Mesendoderm (in vitro differentiated cells): ENCODE measurements at regions not wholly inside any gene's neighbourhood (a gene's known extent, or its start where the extent isn't known, plus 50 kb on each side); places are given as distances from the start of the nearest gene placed in this dataset.
A peak's percentile ranks its signal among the peaks of the same experiment; 100 is the strongest.

Experiments
- DNase-seq: peaks from one replicate; pipeline ENCODE4 v3.0.0; 2013
- H2AK5ac ChIP-seq: 2 replicates; pipeline ENCODE4 v1.6.1; 2013; ENCODE audit warnings: low read length, inconsistent platforms
- H2BK120ac ChIP-seq: 2 replicates; pipeline ENCODE4 v1.6.1; 2013; ENCODE audit warnings: low read depth, mild to moderate bottlenecking, low read length, moderate library complexity, mixed read lengths
- H2BK15ac ChIP-seq: replicated peaks from 2 replicates; pipeline ENCODE4 v1.6.1; 2013; ENCODE audit warnings: low read depth, mild to moderate bottlenecking, moderate library complexity
- H2BK5ac ChIP-seq: 2 replicates; pipeline ENCODE4 v1.6.1; 2013; ENCODE audit warnings: low read length, inconsistent platforms
- H3K18ac ChIP-seq: 2 replicates; pipeline ENCODE4 v1.6.1; 2013; ENCODE audit warnings: mild to moderate bottlenecking, low read length, mixed read lengths
- H3K23ac ChIP-seq: one replicate; pipeline ENCODE4 v1.6.1; 2013; ENCODE audit warnings: low read length
- H3K27ac ChIP-seq: 2 replicates; pipeline ENCODE4 v1.5.1; 2013; ENCODE audit warnings: low read depth, mild to moderate bottlenecking, inconsistent platforms, low read length, moderate library complexity
- H3K27me3 ChIP-seq: 2 replicates; pipeline ENCODE4 v1.6.1; 2013; ENCODE audit warnings: low read length, control low read depth, mild to moderate bottlenecking, inconsistent platforms; ENCODE audit not compliant: insufficient read depth, poor library complexity
- H3K36me3 ChIP-seq: 2 replicates; pipeline ENCODE4 v1.6.1; 2013; ENCODE audit warnings: low read length, inconsistent platforms; ENCODE audit not compliant: control insufficient read depth, insufficient read depth
- H3K4ac ChIP-seq: one replicate; pipeline ENCODE4 v1.6.1; 2013; ENCODE audit warnings: low read depth, mild to moderate bottlenecking, low read length, moderate library complexity
- H3K4me1 ChIP-seq: 2 replicates; pipeline ENCODE4 v1.6.1; 2013; ENCODE audit warnings: low read depth, low read length, inconsistent platforms; ENCODE audit not compliant: control insufficient read depth
- H3K4me2 ChIP-seq: 2 replicates; pipeline ENCODE4 v1.6.1; 2013; ENCODE audit warnings: low read length
- H3K4me3 ChIP-seq: 2 replicates; pipeline ENCODE4 v1.5.1; 2013; ENCODE audit warnings: mild to moderate bottlenecking, low read length
- H3K56ac ChIP-seq: one replicate; pipeline ENCODE4 v1.6.1; 2013; ENCODE audit warnings: low read length
- H3K79me1 ChIP-seq: 2 replicates; pipeline ENCODE4 v1.6.1; 2013; ENCODE audit warnings: low read length, inconsistent platforms
- H3K79me2 ChIP-seq: 2 replicates; pipeline ENCODE4 v1.6.1; 2013; ENCODE audit warnings: mild to moderate bottlenecking, low read length; ENCODE audit not compliant: control insufficient read depth, insufficient read depth
- H3K9ac ChIP-seq: 2 replicates; pipeline ENCODE4 v1.6.1; 2013; ENCODE audit warnings: low read length, inconsistent platforms
- H4K5ac ChIP-seq: one replicate; pipeline ENCODE4 v1.6.1; 2013; ENCODE audit warnings: low read length
- H4K8ac ChIP-seq: one replicate; pipeline ENCODE4 v1.6.1; 2013; ENCODE audit warnings: low read depth, mild to moderate bottlenecking, control low read depth, low read length, moderate library complexity
- WGBS: extraction: QIAGEN DNeasy Blood & Tissue Kit; methylation state at CpG from one replicate; pipeline ENCODE4 v1.1.7; 2013; ENCODE audit warnings: low lambda C conversion rate, missing lambda C conversion rate; ENCODE audit not compliant: insufficient coverage; ENCODE audit errors: extremely low coverage; 5-methylcytosine and 5-hydroxymethylcytosine counted together

DNA sequence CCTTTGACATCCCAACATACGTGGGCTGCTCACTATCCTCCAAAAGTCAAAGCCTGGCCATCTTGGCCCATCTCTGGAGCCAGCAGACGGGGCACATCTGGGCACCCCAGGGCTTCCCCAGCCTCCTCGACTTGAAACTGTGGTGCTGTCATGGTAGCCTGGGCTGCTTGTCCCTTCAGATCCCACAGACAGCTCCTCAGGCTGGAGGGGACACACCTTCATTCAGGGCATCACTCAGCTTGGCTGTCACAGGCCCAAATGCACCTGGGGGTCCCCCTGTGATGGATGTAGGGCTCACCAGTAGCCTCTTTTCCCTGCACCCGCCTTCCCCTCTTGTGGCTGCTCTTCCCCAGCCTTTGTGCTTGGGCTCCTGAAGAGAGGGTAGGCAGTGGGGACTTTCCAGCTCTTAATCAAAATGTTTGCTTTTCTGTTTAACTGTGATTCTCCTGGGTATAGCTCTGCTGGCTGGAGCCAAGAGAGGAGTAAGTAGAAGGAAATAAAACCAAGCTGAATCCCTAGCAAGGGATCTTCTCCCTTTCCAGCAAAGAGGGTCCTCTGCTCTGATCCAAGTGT lies 92.3 kb downstream of the GYPC start:
- no peak for DNase-seq
- H3K56ac ChIP-seq = no peak overlapping the region
- no peak overlapping the region for H3K27ac ChIP-seq
- no peak overlapping the region for H2BK15ac ChIP-seq
- no peaks in the 10 kb centered on the region for H3K36me3 ChIP-seq
- H3K79me2 ChIP-seq = no peaks in the 10 kb centered on the region
- H3K4me1 ChIP-seq = no peaks in the 10 kb centered on the region
- H3K9ac ChIP-seq = no peak overlapping the region
- no peak overlapping the region for H3K23ac ChIP-seq
- no peak overlapping the region for H3K4me2 ChIP-seq
- no peaks in the 10 kb centered on the region for H3K27me3 ChIP-seq
- WGBS = no CpG with 5 or more reads among the region's 4 CpGs
- no peak overlapping the region for H3K4me3 ChIP-seq
- no peak overlapping the region for H3K18ac ChIP-seq
- H2BK120ac ChIP-seq = no peak overlapping the region
- no peaks in the 10 kb centered on the region for H3K79me1 ChIP-seq
- H4K8ac ChIP-seq = no peak overlapping the region
- H2BK5ac ChIP-seq = no peak overlapping the region
- H4K5ac ChIP-seq = no peak overlapping the region
- H2AK5ac ChIP-seq = no peak overlapping the region
- no peak overlapping the region for H3K4ac ChIP-seq

DNA sequence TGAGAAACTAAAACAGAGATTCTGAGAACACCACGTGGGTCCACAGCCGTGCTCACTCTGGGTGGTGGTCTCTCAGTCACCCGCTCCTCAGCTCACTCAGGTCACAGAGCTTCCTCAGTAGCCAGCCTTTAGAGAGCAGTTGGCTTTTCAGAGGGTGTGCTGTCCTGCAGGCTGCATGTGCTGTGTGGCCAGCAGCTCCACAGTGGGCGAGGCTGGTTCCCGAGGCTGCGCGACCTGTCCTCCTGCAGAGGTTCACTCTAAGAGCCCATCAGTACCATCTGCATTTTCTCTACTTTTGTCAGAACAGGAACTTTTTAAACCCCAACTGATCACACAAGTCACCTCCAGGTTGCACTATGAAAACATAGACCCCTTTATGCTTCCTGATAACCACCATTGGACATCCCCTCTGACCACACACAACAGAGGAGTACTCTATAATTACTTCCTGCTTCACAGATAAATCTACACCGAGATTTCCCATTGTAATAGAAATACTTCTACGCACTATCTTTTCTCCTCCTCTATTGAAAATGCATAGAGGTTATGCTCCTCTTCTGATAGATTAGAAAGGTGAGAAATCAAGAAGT lies 93.1 kb downstream of the GYPC start:
- Histone ChIP-seq H2AK5ac (no peak overlapping the region), H3K56ac (no peak overlapping the region), H3K4me2 (no peak overlapping the region), H3K27ac (no peak overlapping the region), H4K8ac (no peak overlapping the region), H2BK5ac (no peak overlapping the region), H3K18ac (no peak overlapping the region), H3K4me3 (no peak overlapping the region), H3K4ac (no peak overlapping the region), H3K27me3 (no peaks in the 10 kb centered on the region), H4K5ac (no peak overlapping the region), H3K79me1 (no peaks in the 10 kb centered on the region), H2BK15ac (no peak overlapping the region), H3K79me2 (no peaks in the 10 kb centered on the region), H3K23ac (no peak overlapping the region), H3K36me3 (no peaks in the 10 kb centered on the region), H3K4me1 (no peaks in the 10 kb centered on the region), H3K9ac (no peak overlapping the region), H2BK120ac (no peak overlapping the region)
- no CpG with 5 or more reads among the region's 9 CpGs for WGBS
- no peak for DNase-seq

DNA sequence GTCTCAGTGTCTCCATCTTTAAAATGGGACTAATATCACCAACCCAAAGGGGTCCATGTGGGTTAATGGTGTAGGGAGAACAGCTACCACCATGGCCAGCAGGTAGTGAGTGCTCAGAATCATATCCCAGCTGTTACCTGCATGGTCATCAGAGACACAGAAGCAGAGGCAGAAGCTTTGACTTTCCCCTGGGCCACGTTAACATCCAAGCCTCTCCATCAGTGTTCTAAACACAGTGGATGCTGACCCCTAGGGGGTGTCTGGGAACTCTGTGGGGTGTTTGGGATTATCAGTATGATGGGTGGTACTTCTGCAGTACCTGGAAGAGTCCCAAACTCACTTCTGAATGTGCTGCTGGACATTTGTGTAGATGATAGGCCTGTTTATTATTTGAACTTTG lies 93.6 kb downstream of the GYPC start:
- no peaks in the 10 kb centered on the region for H3K79me2 ChIP-seq
- H4K8ac ChIP-seq = no peak overlapping the region
- H2AK5ac ChIP-seq = no peak overlapping the region
- H3K56ac ChIP-seq = no peak overlapping the region
- no peak overlapping the region for H3K23ac ChIP-seq
- no peak overlapping the region for H3K4me3 ChIP-seq
- no peak overlapping the region for H2BK120ac ChIP-seq
- H3K36me3 ChIP-seq = no peaks in the 10 kb centered on the region
- WGBS = no CpG with 5 or more reads among the region's 1 CpG
- no peak overlapping the region for H2BK15ac ChIP-seq
- no peak overlapping the region for H3K4ac ChIP-seq
- no peak overlapping the region for H2BK5ac ChIP-seq
- peak; percentile 29 for DNase-seq
- H3K27ac ChIP-seq = no peak overlapping the region
- H3K79me1 ChIP-seq = no peaks in the 10 kb centered on the region
- no peaks in the 10 kb centered on the region for H3K27me3 ChIP-seq
- H3K9ac ChIP-seq = no peak overlapping the region
- H4K5ac ChIP-seq = no peak overlapping the region
- H3K4me2 ChIP-seq = no peak overlapping the region
- H3K4me1 ChIP-seq = peaks cover 1% of the 10 kb centered on the region
- no peak overlapping the region for H3K18ac ChIP-seq

DNA sequence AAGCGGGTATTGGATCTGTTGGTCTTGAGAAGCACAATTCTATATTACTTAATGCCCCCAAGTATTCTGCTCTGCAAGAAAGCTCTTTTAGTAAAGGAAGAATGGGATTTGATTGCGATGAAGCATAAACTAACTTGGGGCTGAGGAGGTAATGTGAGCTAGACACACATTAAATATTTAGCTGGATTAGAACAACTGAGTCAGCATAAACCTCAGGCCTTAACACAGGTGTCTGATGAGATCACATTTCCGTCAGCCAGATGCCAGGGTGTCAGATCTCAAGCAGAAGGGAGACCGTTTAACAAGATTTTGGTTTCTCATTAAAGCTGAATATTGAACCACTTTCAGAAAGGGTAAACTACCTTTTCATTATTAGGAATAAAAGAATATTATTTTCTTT lies 94.5 kb downstream of the GYPC start:
- no peak overlapping the region for H3K4me2 ChIP-seq
- no peak overlapping the region for H4K5ac ChIP-seq
- H3K18ac ChIP-seq = no peak overlapping the region
- no peak for DNase-seq
- no peaks in the 10 kb centered on the region for H3K27me3 ChIP-seq
- no peak overlapping the region for H3K27ac ChIP-seq
- no peak overlapping the region for H4K8ac ChIP-seq
- H3K79me1 ChIP-seq = no peaks in the 10 kb centered on the region
- no peak overlapping the region for H2BK15ac ChIP-seq
- no peak overlapping the region for H2BK5ac ChIP-seq
- no peak overlapping the region for H2BK120ac ChIP-seq
- no peak overlapping the region for H3K4ac ChIP-seq
- no peak overlapping the region for H2AK5ac ChIP-seq
- no peak overlapping the region for H3K9ac ChIP-seq
- H3K36me3 ChIP-seq = no peaks in the 10 kb centered on the region
- no peak overlapping the region for H3K56ac ChIP-seq
- H3K4me1 ChIP-seq = peaks cover 3% of the 10 kb centered on the region
- no CpG with 5 or more reads among the region's 4 CpGs for WGBS
- no peak overlapping the region for H3K23ac ChIP-seq
- no peak overlapping the region for H3K4me3 ChIP-seq
- H3K79me2 ChIP-seq = no peaks in the 10 kb centered on the region

DNA sequence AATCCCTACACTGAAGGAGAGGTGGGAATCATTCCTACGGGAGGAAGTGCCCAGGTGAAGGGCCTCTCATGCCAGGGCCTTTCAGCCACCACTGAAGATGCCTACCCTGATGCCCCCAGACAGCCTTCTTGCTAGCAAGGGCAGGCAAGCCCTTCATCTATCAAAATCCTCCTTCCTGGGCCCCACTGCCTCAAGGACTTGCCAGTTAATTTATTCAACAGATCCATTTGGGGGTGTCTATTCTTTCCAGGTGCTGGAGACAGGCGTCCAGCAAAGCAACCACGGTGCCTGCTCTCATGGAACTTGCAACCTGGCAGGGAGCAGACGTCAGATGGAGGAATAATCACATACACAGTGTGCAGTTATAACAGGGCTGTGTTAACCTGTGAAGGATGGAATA lies 95.5 kb downstream of the GYPC start:
- Histone ChIP-seq H3K9ac (no peak overlapping the region), H4K5ac (no peak overlapping the region), H3K4ac (no peak overlapping the region), H3K79me2 (no peaks in the 10 kb centered on the region), H3K18ac (no peak overlapping the region), H3K4me2 (no peak overlapping the region), H3K4me3 (no peak overlapping the region), H2AK5ac (no peak overlapping the region), H3K23ac (no peak overlapping the region), H3K56ac (no peak overlapping the region), H4K8ac (no peak overlapping the region), H3K4me1 (peaks cover 3% of the 10 kb centered on the region), H2BK120ac (no peak overlapping the region), H3K79me1 (no peaks in the 10 kb centered on the region), H2BK15ac (no peak overlapping the region), H2BK5ac (no peak overlapping the region), H3K27ac (no peak overlapping the region), H3K36me3 (no peaks in the 10 kb centered on the region), H3K27me3 (no peaks in the 10 kb centered on the region)
- no CpG with 5 or more reads among the region's 4 CpGs for WGBS
- DNase-seq = no peak

DNA sequence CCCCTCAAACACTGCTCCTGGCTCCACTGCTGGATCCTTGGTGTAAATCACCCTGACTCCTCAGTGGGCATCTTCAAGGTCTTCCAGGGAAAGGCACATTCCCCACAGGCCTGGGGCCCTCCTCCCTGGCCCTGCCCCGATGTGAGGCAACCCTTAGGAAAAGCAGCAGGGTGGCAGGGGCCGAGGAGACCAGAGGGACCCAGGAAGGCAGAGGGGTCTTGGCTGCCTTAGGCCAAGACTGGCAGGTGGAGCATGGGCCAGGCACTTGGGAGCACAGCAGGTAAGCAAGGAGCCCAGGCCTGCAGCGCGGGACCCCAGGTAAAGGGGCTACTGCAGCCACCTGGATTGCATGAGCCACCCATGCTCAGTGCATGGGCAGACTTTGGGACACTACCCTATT lies 96.9 kb downstream of the GYPC start:
- Histone ChIP-seq H3K79me2 (no peaks in the 10 kb centered on the region), H3K36me3 (no peaks in the 10 kb centered on the region), H3K18ac (no peak overlapping the region), H4K5ac (no peak overlapping the region), H3K27me3 (no peaks in the 10 kb centered on the region), H3K27ac (no peak overlapping the region), H2BK5ac (no peak overlapping the region), H3K9ac (no peak overlapping the region), H3K4me2 (no peak overlapping the region), H3K4me1 (peaks cover 3% of the 10 kb centered on the region), H2BK15ac (no peak overlapping the region), H3K23ac (no peak overlapping the region), H3K4me3 (no peak overlapping the region), H3K4ac (no peak overlapping the region), H3K79me1 (no peaks in the 10 kb centered on the region), H2AK5ac (no peak overlapping the region), H2BK120ac (no peak overlapping the region), H4K8ac (no peak overlapping the region), H3K56ac (no peak overlapping the region)
- no peak for DNase-seq
- no CpG with 5 or more reads among the region's 4 CpGs for WGBS
